Muscle of leg (tissue), 3 donors: ENCODE measurements at regions not wholly inside any gene's neighbourhood (a gene's known extent, or its start where the extent isn't known, plus 50 kb on each side); places are given as distances from the start of the nearest gene placed in this dataset.
"Not testable (repeated sequence)": the region's sequence is repeated elsewhere in the genome, so short reads cannot be mapped to it uniquely, and the experiment has no call there.

ENCODE experiments used
- DNase-seq: peaks from one replicate; pipeline ENCODE4 v3.0.0; 2013
- H3K27ac ChIP-seq: one replicate; pipeline ENCODE4 v1.5.1; 2013; ENCODE audit warnings: mild to moderate bottlenecking, low read length, control low read depth
- H3K27me3 ChIP-seq: one replicate; pipeline ENCODE4 v1.6.1; 2013; ENCODE audit warnings: low read length; ENCODE audit not compliant: control insufficient read depth, insufficient read depth
- H3K36me3 ChIP-seq: one replicate; pipeline ENCODE4 v1.6.1; 2013; ENCODE audit warnings: low read length; ENCODE audit not compliant: control insufficient read depth, insufficient read depth
- H3K4me1 ChIP-seq: one replicate; pipeline ENCODE4 v1.6.1; 2013; ENCODE audit warnings: low read length; ENCODE audit not compliant: control insufficient read depth, insufficient read depth
- H3K4me3 ChIP-seq: one replicate; pipeline ENCODE4 v1.5.1; 2013; ENCODE audit warnings: low read length, control low read depth
- H3K9me3 ChIP-seq: replicated peaks from 2 replicates; pipeline ENCODE4 v1.6.1; 2013; ENCODE audit warnings: low read depth, low read length; ENCODE audit not compliant: control insufficient read depth
- WGBS: methylation state at CpG from one replicate; pipeline ENCODE4 v1.1.5; 2013; ENCODE audit warnings: missing lambda C conversion rate; ENCODE audit not compliant: insufficient coverage; 5-methylcytosine and 5-hydroxymethylcytosine counted together

- DNase-seq, H3K36me3 ChIP-seq, H3K27me3 ChIP-seq, H3K4me1 ChIP-seq, H3K27ac ChIP-seq, H3K4me3 ChIP-seq, H3K9me3 ChIP-seq: not testable (repeated sequence)
These were observed 54.0 kb upstream of the GPR89A start for GRCh38 chr1:145553795-145554194.

GRCh38 chr1:145545055-145545454 lies 62.7 kb upstream of the GPR89A start:
- H3K4me1 ChIP-seq: no peaks in the 10 kb centered on the region
- H3K9me3 ChIP-seq: no peaks in the 10 kb centered on the region
- no CpG with 5 or more reads among the region's 2 CpGs for WGBS

GRCh38 chr1:145541685-145542084 lies 66.1 kb upstream of the GPR89A start:
- not testable (repeated sequence) for H3K36me3 ChIP-seq, DNase-seq, H3K27me3 ChIP-seq, H3K27ac ChIP-seq, H3K4me3 ChIP-seq, H3K4me1 ChIP-seq, H3K9me3 ChIP-seq
- no CpG with 5 or more reads among the region's 6 CpGs for WGBS

More at GRCh38 chr1:145545055-145545454, 62.7 kb upstream of the GPR89A start:
- Histone ChIP-seq H3K27ac (no peak overlapping the region), H3K36me3 (no peaks in the 10 kb centered on the region), H3K27me3 (peaks cover 3% of the 10 kb centered on the region), H3K4me3 (no peak overlapping the region)
- no peak for DNase-seq

GRCh38 chr1:145541246-145541645 lies 66.5 kb upstream of the GPR89A start:
- H3K4me1 ChIP-seq, H3K36me3 ChIP-seq, H3K27ac ChIP-seq, H3K9me3 ChIP-seq, H3K4me3 ChIP-seq, H3K27me3 ChIP-seq, DNase-seq: not testable (repeated sequence)
- 33% methylated on average over 4 of the region's 9 CpGs for WGBS

- not testable (repeated sequence) for H3K27me3 ChIP-seq, H3K4me1 ChIP-seq, DNase-seq, H3K9me3 ChIP-seq, H3K27ac ChIP-seq, H3K36me3 ChIP-seq, H3K4me3 ChIP-seq
- WGBS: no CpG with 5 or more reads among the region's 3 CpGs
These were observed 69.5 kb upstream of the GPR89A start for GRCh38 chr1:145538118-145538882.

GRCh38 chr1:145537003-145537402 lies 70.8 kb upstream of the GPR89A start:
- H3K27ac ChIP-seq, DNase-seq, H3K4me3 ChIP-seq, H3K4me1 ChIP-seq, H3K36me3 ChIP-seq, H3K9me3 ChIP-seq, H3K27me3 ChIP-seq: not testable (repeated sequence)
- WGBS: no CpG with 5 or more reads among the region's 2 CpGs

- not testable (repeated sequence) for H3K27me3 ChIP-seq, H3K9me3 ChIP-seq, H3K4me1 ChIP-seq, H3K36me3 ChIP-seq, H3K27ac ChIP-seq, H3K4me3 ChIP-seq
- peak; percentile 5 for DNase-seq
- WGBS: no CpG with 5 or more reads among the region's 2 CpGs
These were observed 72.3 kb upstream of the GPR89A start for GRCh38 chr1:145535461-145535860.

- not testable (repeated sequence) for H3K36me3 ChIP-seq, DNase-seq, H3K4me1 ChIP-seq, H3K9me3 ChIP-seq, H3K27me3 ChIP-seq, H3K4me3 ChIP-seq, H3K27ac ChIP-seq
- no CpG with 5 or more reads among the region's 1 CpG for WGBS
These were observed 79.7 kb upstream of the GPR89A start for GRCh38 chr1:145528068-145528564.

- H3K27ac ChIP-seq, H3K9me3 ChIP-seq, H3K27me3 ChIP-seq, H3K4me3 ChIP-seq, DNase-seq, H3K36me3 ChIP-seq, H3K4me1 ChIP-seq: not testable (repeated sequence)
- WGBS: no CpG with 5 or more reads among the region's 3 CpGs
These were observed 87.6 kb upstream of the GPR89A start for GRCh38 chr1:145520159-145520558.

GRCh38 chr1:145519302-145519701 lies 88.5 kb upstream of the GPR89A start:
- H3K27me3 ChIP-seq, H3K9me3 ChIP-seq, H3K4me3 ChIP-seq, H3K27ac ChIP-seq, H3K4me1 ChIP-seq, H3K36me3 ChIP-seq, DNase-seq: not testable (repeated sequence)
- no CpG with 5 or more reads among the region's 3 CpGs for WGBS

- no CpG with 5 or more reads among the region's 2 CpGs for WGBS
- not testable (repeated sequence) for H3K4me1 ChIP-seq, DNase-seq, H3K4me3 ChIP-seq, H3K27ac ChIP-seq, H3K9me3 ChIP-seq, H3K27me3 ChIP-seq, H3K36me3 ChIP-seq
These were observed 87.6 kb upstream of the NBPF20 start for GRCh38 chr1:145513017-145513416.
